HEK293T (cell line): ENCODE measurements at regions not wholly inside any gene's neighbourhood (a gene's known extent, or its start where the extent isn't known, plus 50 kb on each side); places are given as distances from the start of the nearest gene placed in this dataset.

ENCODE experiments used
- CTCF ChIA-PET: fragments of 350-600 bp; formaldehyde crosslinking; extraction: SDS; loops from one replicate; lab custom pipeline; 2021; ENCODE audit warnings: antibody characterized with exemption, inconsistent platforms; lab: Yijun Ruan, JAX
- POLR2A ChIA-PET: fragments of 350-600 bp; formaldehyde crosslinking; extraction: SDS; loops from one replicate; lab custom pipeline; 2020; ENCODE audit warnings: antibody characterized with exemption, inconsistent platforms; lab: Yijun Ruan, JAX
- DNase-seq: peaks from one replicate; pipeline ENCODE4 v3.0.0; 2012; ENCODE audit warnings: mixed read lengths; ENCODE audit errors: extremely low spot score
- ARNT ChIP-seq: fragments of 450-650 bp; IDR thresholded peaks from 2 replicates; pipeline ENCODE4 v1.6.1; 2017; ENCODE audit warnings: mild to moderate bottlenecking
- BHLHE40 ChIP-seq: fragments of 450-650 bp; IDR thresholded peaks from 2 replicates; pipeline ENCODE4 v1.6.1; 2016; ENCODE audit warnings: mild to moderate bottlenecking, moderate library complexity, borderline replicate concordance
- CTBP1 ChIP-seq: fragments of 450-650 bp; IDR thresholded peaks from 2 replicates; pipeline ENCODE4 v1.6.1; 2016; ENCODE audit warnings: borderline replicate concordance
- ELF4 ChIP-seq: fragments of 450-650 bp; IDR thresholded peaks from 2 replicates; pipeline ENCODE4 v1.6.1; 2017; ENCODE audit warnings: antibody characterized with exemption
- FOXA1 ChIP-seq: fragments of 450-650 bp; IDR thresholded peaks from 2 replicates; pipeline ENCODE4 v1.6.1; 2016; ENCODE audit warnings: mild to moderate bottlenecking
- FOXK2 ChIP-seq: fragments of 450-650 bp; IDR thresholded peaks from 2 replicates; pipeline ENCODE4 v1.6.1; 2016; ENCODE audit warnings: mild to moderate bottlenecking
- FOXM1 ChIP-seq: fragments of 450-650 bp; IDR thresholded peaks from 2 replicates; pipeline ENCODE4 v1.6.1; 2017; ENCODE audit warnings: mild to moderate bottlenecking, borderline replicate concordance
- HDGF ChIP-seq: fragments of 450-650 bp; IDR thresholded peaks from 2 replicates; pipeline ENCODE4 v1.6.1; 2017; ENCODE audit warnings: antibody characterized with exemption, borderline replicate concordance
- L3MBTL2 ChIP-seq: fragments of 450-650 bp; conservative IDR thresholded peaks from 2 replicates; pipeline ENCODE4 v1.6.1; 2016; ENCODE audit warnings: mild to moderate bottlenecking
- LEF1 ChIP-seq: fragments of 450-650 bp; IDR thresholded peaks from 2 replicates; pipeline ENCODE4 v1.6.1; 2017; ENCODE audit warnings: mild to moderate bottlenecking, borderline replicate concordance
- NFRKB ChIP-seq: fragments of 450-650 bp; IDR thresholded peaks from 2 replicates; pipeline ENCODE4 v1.6.1; 2016; ENCODE audit warnings: mild to moderate bottlenecking, moderate library complexity
- PKNOX1 ChIP-seq: fragments of 450-650 bp; IDR thresholded peaks from 2 replicates; pipeline ENCODE4 v1.6.1; 2016
- SP1 ChIP-seq: fragments of 450-650 bp; IDR thresholded peaks from 2 replicates; pipeline ENCODE4 v1.6.1; 2017
- SUZ12 ChIP-seq: fragments of 450-650 bp; IDR thresholded peaks from 2 replicates; pipeline ENCODE4 v1.6.1; 2016; ENCODE audit warnings: mild to moderate bottlenecking
- TARDBP ChIP-seq: fragments of 450-650 bp; IDR thresholded peaks from 2 replicates; pipeline ENCODE4 v1.6.1; 2016
- ZNF384 ChIP-seq: fragments of 450-650 bp; IDR thresholded peaks from 2 replicates; pipeline ENCODE4 v1.6.1; 2016

- ChIA-PET CTCF (no interaction called here), POLR2A (no interaction called here)
- TF ChIP-seq SP1 (no peak), HDGF (no peak), L3MBTL2 (no peak), PKNOX1 (no peak), BHLHE40 (no peak), ELF4 (no peak), FOXK2 (no peak), FOXA1 (no peak), FOXM1 (no peak), LEF1 (no peak), NFRKB (no peak), SUZ12 (no peak), CTBP1 (no peak)
- DNase-seq = no peak
Observed at GRCh38 chr12:116489116-116489515, 70.1 kb upstream of the MAP1LC3B2 start.

DNA sequence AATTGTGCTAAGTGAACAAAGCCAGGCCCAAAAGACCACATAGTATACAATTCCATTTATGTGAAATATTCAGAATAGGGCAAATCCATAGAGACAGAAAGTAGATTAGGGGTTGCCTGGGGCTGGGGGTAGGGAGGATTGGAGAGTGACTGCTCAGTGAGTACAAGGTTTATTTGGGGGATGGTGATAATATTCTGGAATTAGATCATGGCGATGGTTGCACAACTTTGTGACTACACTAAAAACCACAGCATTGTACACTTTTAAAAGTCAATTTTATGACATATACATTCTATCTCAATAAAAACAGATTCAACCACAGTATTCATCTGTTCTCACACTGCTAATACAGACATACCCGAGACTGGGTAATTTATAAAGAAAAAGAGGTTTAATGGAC lies 68.7 kb upstream of the MAP1LC3B2 start:
- POLR2A ChIA-PET = no interaction called here
- CTCF ChIA-PET = no interaction called here
- no peak for TF ChIP-seq SP1
- no peak for TF ChIP-seq SUZ12
- no peak for TF ChIP-seq NFRKB
- TF ChIP-seq LEF1 = no peak
- no peak for TF ChIP-seq BHLHE40
- no peak for TF ChIP-seq FOXM1
- TF ChIP-seq HDGF = no peak
- no peak for TF ChIP-seq FOXK2
- no peak for TF ChIP-seq ARNT
- no peak for TF ChIP-seq CTBP1
- TF ChIP-seq PKNOX1 = no peak
- TF ChIP-seq TARDBP = no peak
- no peak for TF ChIP-seq L3MBTL2
- DNase-seq = no peak

DNA sequence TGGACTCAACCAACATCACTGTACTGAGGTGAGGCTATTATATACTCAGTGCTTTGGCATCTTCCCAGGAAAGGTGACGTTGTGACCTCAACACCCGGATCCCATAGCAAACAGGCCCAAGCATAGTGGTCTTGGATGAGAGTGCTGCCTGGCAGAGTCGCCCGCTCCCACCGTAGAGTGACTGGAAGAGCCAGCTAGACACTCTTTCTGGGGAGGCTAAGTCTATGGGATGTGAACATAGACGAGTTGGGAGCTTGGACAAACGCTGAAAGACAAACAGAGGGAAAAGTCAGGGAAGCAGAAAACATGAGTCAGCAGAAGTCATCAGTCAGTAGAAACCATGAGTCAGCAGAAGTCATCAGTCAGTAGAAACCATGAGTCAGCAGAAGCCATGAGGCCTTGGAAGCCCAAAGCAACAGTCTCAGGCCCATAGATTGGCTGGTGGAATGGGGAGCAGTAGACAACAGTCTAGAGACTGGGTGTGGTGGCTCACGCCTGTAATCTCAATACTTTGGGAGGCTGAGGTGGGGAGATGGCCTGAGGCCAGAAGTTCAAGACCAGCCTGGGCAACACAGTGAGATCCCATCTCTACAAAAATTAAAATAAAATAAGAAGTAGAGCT lies 66.4 kb upstream of the MAP1LC3B2 start:
- TF ChIP-seq CTBP1 (no peak), PKNOX1 (no peak), ZNF384 (no peak), BHLHE40 (no peak), SP1 (no peak), SUZ12 (no peak), TARDBP (no peak), ARNT (no peak), L3MBTL2 (no peak)
- ChIA-PET POLR2A (no interaction called here), CTCF (no interaction called here)
- no peak for DNase-seq

DNA sequence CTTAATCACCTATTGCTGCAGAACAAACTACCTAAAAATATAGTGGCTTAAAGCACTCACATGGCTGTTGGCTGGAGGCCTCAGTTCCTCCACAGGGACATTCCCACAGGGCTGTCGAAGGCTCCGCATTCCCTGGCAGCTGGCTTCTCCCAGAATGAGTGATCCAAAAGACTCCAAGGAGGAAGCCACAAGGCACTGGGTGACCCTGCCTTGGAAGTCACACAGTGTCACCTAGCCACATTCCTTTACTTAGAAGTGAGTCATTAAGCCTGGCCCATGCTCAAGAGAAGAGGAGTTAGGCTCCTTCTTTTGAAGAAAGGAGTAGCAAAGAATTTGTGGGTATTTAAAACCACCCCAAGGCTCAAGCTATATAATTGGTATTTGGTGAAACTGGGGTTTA lies 63.9 kb upstream of the MAP1LC3B2 start:
- ChIA-PET CTCF (no interaction called here), POLR2A (no interaction called here)
- TF ChIP-seq L3MBTL2 = no peak
- no peak for TF ChIP-seq HDGF
- TF ChIP-seq PKNOX1 = no peak
- no peak for TF ChIP-seq FOXA1
- TF ChIP-seq SP1 = no peak
- TF ChIP-seq ELF4 = no peak
- TF ChIP-seq FOXM1 = no peak
- no peak for TF ChIP-seq SUZ12
- no peak for TF ChIP-seq ZNF384
- TF ChIP-seq NFRKB = no peak
- no peak for TF ChIP-seq LEF1
- TF ChIP-seq CTBP1 = no peak
- TF ChIP-seq ARNT = no peak
- no peak for TF ChIP-seq TARDBP
- TF ChIP-seq BHLHE40 = no peak
- no peak for TF ChIP-seq FOXK2
- DNase-seq = no peak

DNA sequence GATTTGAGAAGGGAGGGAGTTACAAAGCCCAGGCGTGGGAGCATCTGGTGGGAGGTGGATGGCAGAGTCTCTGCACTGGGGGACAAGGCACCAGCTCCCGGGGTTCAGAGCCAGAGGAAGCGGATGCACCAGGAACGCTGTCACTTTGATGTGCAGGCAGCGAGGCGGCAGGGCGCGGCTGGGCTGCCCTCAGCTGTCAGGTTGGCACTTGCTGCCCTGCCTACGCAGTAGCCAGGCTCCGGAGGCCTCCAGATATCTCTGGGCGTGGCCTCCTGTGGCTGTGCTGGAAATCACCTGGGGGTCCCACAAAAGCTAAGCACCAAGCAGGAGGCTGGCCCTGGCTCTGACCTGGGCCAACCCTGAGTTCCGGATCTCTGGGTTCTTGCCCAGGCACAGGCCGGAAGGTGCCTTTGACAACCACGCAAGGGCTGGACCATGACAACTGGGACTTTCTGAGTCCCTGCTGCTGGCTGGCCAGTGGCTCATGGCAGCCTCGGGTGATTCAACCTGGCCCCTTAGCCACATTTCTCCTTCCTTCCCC lies 62.1 kb upstream of the MAP1LC3B2 start:
- ChIA-PET CTCF (no interaction called here), POLR2A (interaction anchor here (1.2 kb wide), 1 partner anchor 15 kb away, joined by 3 read pairs; no protein-coding TSS in a partner anchor)
- TF ChIP-seq HDGF (no peak), SUZ12 (no peak), LEF1 (no peak), ZNF384 (no peak), L3MBTL2 (no peak), FOXM1 (no peak), CTBP1 (no peak), ELF4 (no peak), NFRKB (no peak), TARDBP (no peak), FOXA1 (no peak), BHLHE40 (no peak), FOXK2 (no peak), PKNOX1 (no peak)
- DNase-seq = no peak
